HepG2 (cell line): ENCODE measurements at regions not wholly inside any gene's neighbourhood (a gene's known extent, or its start where the extent isn't known, plus 50 kb on each side); places are given as distances from the start of the nearest gene placed in this dataset.
A peak's percentile ranks its signal among the peaks of the same experiment; 100 is the strongest.

ENCODE experiments used
- ATAC-seq: fragments of 200-7000 bp; cut with Tn5 transposase; 3 replicates; pipeline ENCODE4 v1.9.1; 2020; ENCODE audit warnings: mild to moderate bottlenecking, moderate library complexity
- BruUV-seq: library from RNA; stranded (reverse); fragments of 400-500 nt; replicated peaks from 2 replicates; lab custom pipeline; 2021; lab: Mats Ljungman, UMichigan
- CTCF ChIA-PET: fragments of 300-600 bp; formaldehyde crosslinking; extraction: SDS; loops from one replicate; lab custom pipeline; 2021; ENCODE audit warnings: low total read pairs, inconsistent platforms, low intra/inter-chr PET ratio; lab: Yijun Ruan, JAX
- POLR2A ChIA-PET: fragments of 350-600 bp; sonication (Branson Sonifier 250); formaldehyde crosslinking; loops from one replicate; lab custom pipeline; 2020; ENCODE audit warnings: antibody characterized with exemption, inconsistent platforms; lab: Yijun Ruan, JAX
- DNase-seq: peaks from one replicate; pipeline ENCODE4 v3.0.0-alpha.2; 2015; ENCODE audit warnings: low spot score
- FAIRE-seq: peaks from 3 replicates; lab custom pipeline; 2011; peaks lifted over from hg19 to GRCh38; lab: Jason Lieb, UNC
- H2AFZ ChIP-seq: one replicate; pipeline ENCODE4 v1.6.1; 2011; ENCODE audit warnings: low read length, inconsistent platforms
- H3K27ac ChIP-seq: fragments of 300-600 bp; 3 replicates; pipeline ENCODE4 v1.8.0; 2011; ENCODE audit warnings: mixed run types, mild to moderate bottlenecking, mixed read lengths, low read length, inconsistent platforms; ENCODE audit not compliant: insufficient read depth; ENCODE audit errors: extremely low read length
- H3K27me3 ChIP-seq, 2 experiments: fragments of 200-600 bp in 1 of 2; 2 replicates in 1 of 2; 3 replicates in 1 of 2; pipeline versions ENCODE4 v1.6.0 to v1.8.0; 2011; ENCODE audit warnings: low read length in 2 of 2, mild to moderate bottlenecking in 2 of 2, moderate library complexity in 2 of 2, inconsistent platforms in 1 of 2; ENCODE audit not compliant: insufficient read depth in 2 of 2, control insufficient read depth in 1 of 2
- H3K36me3 ChIP-seq, 2 experiments: fragments of 200-600 bp in 1 of 2; replicated peaks in 1 of 2; 2 replicates in 1 of 2; 3 replicates in 1 of 2; pipeline versions ENCODE4 v1.5.1 to v1.8.0; 2011; ENCODE audit warnings: low read length in 2 of 2, inconsistent platforms in 1 of 2; ENCODE audit not compliant: insufficient read depth in 2 of 2, control insufficient read depth in 1 of 2
- H3K4me1 ChIP-seq: 2 replicates; pipeline ENCODE4 v1.5.1; 2012; ENCODE audit warnings: low read length, inconsistent platforms; ENCODE audit not compliant: insufficient read depth
- H3K4me2 ChIP-seq: 2 replicates; pipeline ENCODE4 v1.6.0; 2011; ENCODE audit warnings: low read depth, low read length, inconsistent platforms
- H3K4me3 ChIP-seq, 3 experiments: fragments of 200-600 bp in 1 of 3; sonication (generic), shearing (Covaris generic) in 1 of 3; replicated peaks in 1 of 3; 2 replicates each; pipeline ENCODE4 v1.5.1; 2011 to 2016; ENCODE audit warnings: low read length in 3 of 3, inconsistent platforms in 2 of 3, low read depth in 2 of 3, mild to moderate bottlenecking in 2 of 3, control low read depth in 1 of 3, mixed read lengths in 1 of 3; ENCODE audit not compliant: insufficient read depth in 1 of 3
- H3K79me2 ChIP-seq: one replicate; pipeline ENCODE4 v1.6.1; 2011; ENCODE audit warnings: low read length, inconsistent platforms; ENCODE audit not compliant: insufficient read depth
- H3K9ac ChIP-seq: 2 replicates; pipeline ENCODE4 v1.6.0; 2011; ENCODE audit warnings: mild to moderate bottlenecking, low read depth, low read length, inconsistent platforms; ENCODE audit not compliant: insufficient read depth
- H3K9me3 ChIP-seq: 2 replicates; pipeline ENCODE4 v1.5.1; 2012; ENCODE audit warnings: mild to moderate bottlenecking, low read length
- H4K20me1 ChIP-seq: 2 replicates; pipeline ENCODE4 v1.6.0; 2011; ENCODE audit warnings: inconsistent platforms, mild to moderate bottlenecking, low read length, moderate library complexity; ENCODE audit not compliant: insufficient read depth
- CBX5 ChIP-seq: sonication (generic); formaldehyde crosslinking; IDR thresholded peaks from 2 replicates; pipeline ENCODE4 v1.4.0; 2020; ENCODE audit warnings: missing genetic modification reagents, borderline replicate concordance
- CEBPB ChIP-seq: IDR thresholded peaks from 2 replicates; pipeline ENCODE4 v1.6.1; 2011; ENCODE audit warnings: low read depth, low read length, improper control_type of control experiment, borderline replicate concordance
- FOXC1 ChIP-seq: sonication (generic); formaldehyde crosslinking; IDR thresholded peaks from 2 replicates; pipeline ENCODE4 v1.8.0; 2022; ENCODE audit warnings: mild to moderate bottlenecking, missing genetic modification reagents, borderline replicate concordance
- ISL2 ChIP-seq: sonication (generic); formaldehyde crosslinking; IDR thresholded peaks from 2 replicates; pipeline ENCODE4 v1.5.0; 2020; ENCODE audit warnings: missing genetic modification reagents
- KLF6 ChIP-seq: IDR thresholded peaks from 2 replicates; pipeline ENCODE4 v1.8.0; 2016; ENCODE audit warnings: missing biosample characterization, missing genetic modification reagents
- NFE2L1 ChIP-seq: sonication (generic); formaldehyde crosslinking; IDR thresholded peaks from 2 replicates; pipeline ENCODE4 v1.4.0; 2020; ENCODE audit warnings: missing genetic modification reagents, mild to moderate bottlenecking, borderline replicate concordance
- PCBP1 ChIP-seq: fragments of 200-400 bp; formaldehyde crosslinking; IDR thresholded peaks from 2 replicates; pipeline ENCODE4 v1.6.1; 2017; ENCODE audit warnings: mild to moderate bottlenecking, low read depth, low read length, borderline replicate concordance
- ZMYM3 ChIP-seq: sonication (generic); formaldehyde crosslinking; IDR thresholded peaks from 2 replicates; pipeline ENCODE4 v1.5.1; 2020; ENCODE audit warnings: mild to moderate bottlenecking, missing genetic modification reagents
- ZNF33A ChIP-seq: sonication (generic); formaldehyde crosslinking; IDR thresholded peaks from 2 replicates; pipeline ENCODE4 v1.5.1; 2020; ENCODE audit warnings: missing genetic modification reagents, mild to moderate bottlenecking, moderate library complexity, borderline replicate concordance
- WGBS: methylation state at CpG from one replicate; pipeline ENCODE4 v1.1.6; 2017; ENCODE audit warnings: low lambda C conversion rate; 5-methylcytosine and 5-hydroxymethylcytosine counted together
- in situ Hi-C: cut with HindIII; loops from 2 replicates; pipeline ENCODE4 v1.10.0; 2017; ENCODE audit warnings: low pct_unique_long_range_greater_than_20kb; ENCODE audit not compliant: extremely low pct_ligation_motif_present
- intact Hi-C: fragments of 100-400 bp; cut with micrococcal nuclease; formaldehyde crosslinking; loops from one replicate; pipeline ENCODE4 v1.10.0; 2022; ENCODE audit not compliant: unreplicated experiment
- TF ChIP-seq, protein P1 (sequence below): sonication (generic); formaldehyde crosslinking; IDR thresholded peaks from 2 replicates; pipeline ENCODE4 v1.4.0; 2020; ENCODE audit warnings: missing genetic modification reagents
- TF ChIP-seq, protein P2 (sequence below): sonication (generic); formaldehyde crosslinking; IDR thresholded peaks from 2 replicates; pipeline ENCODE4 v1.5.1; 2020; ENCODE audit warnings: missing genetic modification reagents, mild to moderate bottlenecking, borderline replicate concordance
- TF ChIP-seq, protein P3 (sequence below): sonication (generic); formaldehyde crosslinking; IDR thresholded peaks from 2 replicates; pipeline ENCODE4 v1.5.1; 2020; ENCODE audit warnings: mild to moderate bottlenecking, missing genetic modification reagents, moderate library complexity
- TF ChIP-seq, protein P4 (sequence below): sonication (generic); formaldehyde crosslinking; IDR thresholded peaks from 2 replicates; pipeline ENCODE4 v1.4.0; 2020; ENCODE audit warnings: mild to moderate bottlenecking, low read depth, missing genetic modification reagents

DNA sequence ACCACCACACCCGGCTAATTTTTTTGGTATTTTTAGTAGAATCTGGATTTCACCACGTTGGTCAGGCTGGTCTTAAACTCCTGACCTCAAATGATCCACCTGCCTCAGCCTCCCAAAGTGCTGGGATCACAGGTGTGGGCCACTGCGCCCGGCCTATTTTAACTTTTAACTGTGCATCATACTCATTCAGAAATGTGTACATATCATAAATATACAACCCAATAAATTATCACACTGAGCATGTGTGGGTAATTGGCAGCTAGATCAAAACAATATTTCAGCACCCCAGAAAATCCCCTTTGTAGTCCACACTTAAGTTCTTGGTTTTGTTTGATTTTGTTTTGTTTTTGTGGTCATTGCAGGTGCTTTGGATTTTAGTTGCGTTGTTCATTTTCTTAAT, 228.9 kb upstream of the ZNF217 start (continued):
- no peak for TF ChIP-seq KLF6 (CRISPR knock-in tag)

DNA sequence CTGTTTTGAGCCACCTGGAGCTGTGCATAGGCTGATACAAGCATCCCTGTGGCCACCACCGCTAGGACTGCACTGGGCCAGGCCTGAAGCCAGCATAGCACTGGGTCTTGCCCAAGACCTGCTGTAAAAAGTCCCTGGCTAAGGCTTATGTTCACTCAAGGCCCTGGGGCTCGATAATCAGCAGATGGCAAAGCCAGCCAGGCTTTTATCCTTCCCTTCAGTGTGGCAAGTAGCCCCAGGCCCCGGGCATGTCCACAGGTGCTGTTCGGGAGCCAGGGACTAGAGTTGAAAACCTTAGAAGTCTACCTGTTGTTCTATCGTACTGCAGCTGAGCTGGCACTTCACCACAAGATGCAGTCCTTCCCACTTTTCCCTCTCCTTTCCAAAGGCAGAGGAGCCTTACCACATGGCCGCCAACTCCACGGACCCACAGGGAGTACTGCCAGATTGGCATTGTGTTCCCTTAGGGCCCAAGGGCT, 226.4 kb upstream of the ZNF217 start:
- DNase-seq (no peak), FAIRE-seq (no peak), ATAC-seq (peak; percentile 83)
- H3K4me3 ChIP-seq, result no peak overlapping the region
- in situ Hi-C loops (no loop called here), intact Hi-C loops (no loop called here)
- H3K4me1 ChIP-seq, result peaks cover 15% of the 10 kb centered on the region
- CTCF ChIA-PET, result no interaction called here
- no peak overlapping the region for H2AFZ ChIP-seq
- POLR2A ChIA-PET, result no interaction called here
- H3K9ac ChIP-seq, result no peak overlapping the region
- no peak overlapping the region for H3K27ac ChIP-seq
- no peaks in the 10 kb centered on the region for H3K36me3 ChIP-seq
- no peaks in the 10 kb centered on the region for H4K20me1 ChIP-seq
- H3K4me2 ChIP-seq, result no peak overlapping the region
- H3K79me2 ChIP-seq, result no peaks in the 10 kb centered on the region
- no peaks in the 10 kb centered on the region for H3K27me3 ChIP-seq
- WGBS, result 83% methylated on average over 7 of the region's 7 CpGs
- no peaks in the 10 kb centered on the region for H3K9me3 ChIP-seq
- BruUV-seq, result no TSS peak
- no peak for TF ChIP-seq FOXC1
- TF ChIP-seq ZNF33A (CRISPR knock-in tag), result no peak
- TF ChIP-seq ZMYM3, result no peak
- TF ChIP-seq PCBP1, result no peak
- TF ChIP-seq, protein P1, sequence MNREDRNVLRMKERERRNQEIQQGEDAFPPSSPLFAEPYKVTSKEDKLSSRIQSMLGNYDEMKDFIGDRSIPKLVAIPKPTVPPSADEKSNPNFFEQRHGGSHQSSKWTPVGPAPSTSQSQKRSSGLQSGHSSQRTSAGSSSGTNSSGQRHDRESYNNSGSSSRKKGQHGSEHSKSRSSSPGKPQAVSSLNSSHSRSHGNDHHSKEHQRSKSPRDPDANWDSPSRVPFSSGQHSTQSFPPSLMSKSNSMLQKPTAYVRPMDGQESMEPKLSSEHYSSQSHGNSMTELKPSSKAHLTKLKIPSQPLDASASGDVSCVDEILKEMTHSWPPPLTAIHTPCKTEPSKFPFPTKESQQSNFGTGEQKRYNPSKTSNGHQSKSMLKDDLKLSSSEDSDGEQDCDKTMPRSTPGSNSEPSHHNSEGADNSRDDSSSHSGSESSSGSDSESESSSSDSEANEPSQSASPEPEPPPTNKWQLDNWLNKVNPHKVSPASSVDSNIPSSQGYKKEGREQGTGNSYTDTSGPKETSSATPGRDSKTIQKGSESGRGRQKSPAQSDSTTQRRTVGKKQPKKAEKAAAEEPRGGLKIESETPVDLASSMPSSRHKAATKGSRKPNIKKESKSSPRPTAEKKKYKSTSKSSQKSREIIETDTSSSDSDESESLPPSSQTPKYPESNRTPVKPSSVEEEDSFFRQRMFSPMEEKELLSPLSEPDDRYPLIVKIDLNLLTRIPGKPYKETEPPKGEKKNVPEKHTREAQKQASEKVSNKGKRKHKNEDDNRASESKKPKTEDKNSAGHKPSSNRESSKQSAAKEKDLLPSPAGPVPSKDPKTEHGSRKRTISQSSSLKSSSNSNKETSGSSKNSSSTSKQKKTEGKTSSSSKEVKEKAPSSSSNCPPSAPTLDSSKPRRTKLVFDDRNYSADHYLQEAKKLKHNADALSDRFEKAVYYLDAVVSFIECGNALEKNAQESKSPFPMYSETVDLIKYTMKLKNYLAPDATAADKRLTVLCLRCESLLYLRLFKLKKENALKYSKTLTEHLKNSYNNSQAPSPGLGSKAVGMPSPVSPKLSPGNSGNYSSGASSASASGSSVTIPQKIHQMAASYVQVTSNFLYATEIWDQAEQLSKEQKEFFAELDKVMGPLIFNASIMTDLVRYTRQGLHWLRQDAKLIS (CRISPR knock-in tag), result no peak
- TF ChIP-seq, protein P2, sequence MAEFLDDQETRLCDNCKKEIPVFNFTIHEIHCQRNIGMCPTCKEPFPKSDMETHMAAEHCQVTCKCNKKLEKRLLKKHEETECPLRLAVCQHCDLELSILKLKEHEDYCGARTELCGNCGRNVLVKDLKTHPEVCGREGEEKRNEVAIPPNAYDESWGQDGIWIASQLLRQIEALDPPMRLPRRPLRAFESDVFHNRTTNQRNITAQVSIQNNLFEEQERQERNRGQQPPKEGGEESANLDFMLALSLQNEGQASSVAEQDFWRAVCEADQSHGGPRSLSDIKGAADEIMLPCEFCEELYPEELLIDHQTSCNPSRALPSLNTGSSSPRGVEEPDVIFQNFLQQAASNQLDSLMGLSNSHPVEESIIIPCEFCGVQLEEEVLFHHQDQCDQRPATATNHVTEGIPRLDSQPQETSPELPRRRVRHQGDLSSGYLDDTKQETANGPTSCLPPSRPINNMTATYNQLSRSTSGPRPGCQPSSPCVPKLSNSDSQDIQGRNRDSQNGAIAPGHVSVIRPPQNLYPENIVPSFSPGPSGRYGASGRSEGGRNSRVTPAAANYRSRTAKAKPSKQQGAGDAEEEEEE (CRISPR knock-in tag), result no peak
- TF ChIP-seq ISL2 (CRISPR knock-in tag), result no peak
- TF ChIP-seq, protein P3, sequence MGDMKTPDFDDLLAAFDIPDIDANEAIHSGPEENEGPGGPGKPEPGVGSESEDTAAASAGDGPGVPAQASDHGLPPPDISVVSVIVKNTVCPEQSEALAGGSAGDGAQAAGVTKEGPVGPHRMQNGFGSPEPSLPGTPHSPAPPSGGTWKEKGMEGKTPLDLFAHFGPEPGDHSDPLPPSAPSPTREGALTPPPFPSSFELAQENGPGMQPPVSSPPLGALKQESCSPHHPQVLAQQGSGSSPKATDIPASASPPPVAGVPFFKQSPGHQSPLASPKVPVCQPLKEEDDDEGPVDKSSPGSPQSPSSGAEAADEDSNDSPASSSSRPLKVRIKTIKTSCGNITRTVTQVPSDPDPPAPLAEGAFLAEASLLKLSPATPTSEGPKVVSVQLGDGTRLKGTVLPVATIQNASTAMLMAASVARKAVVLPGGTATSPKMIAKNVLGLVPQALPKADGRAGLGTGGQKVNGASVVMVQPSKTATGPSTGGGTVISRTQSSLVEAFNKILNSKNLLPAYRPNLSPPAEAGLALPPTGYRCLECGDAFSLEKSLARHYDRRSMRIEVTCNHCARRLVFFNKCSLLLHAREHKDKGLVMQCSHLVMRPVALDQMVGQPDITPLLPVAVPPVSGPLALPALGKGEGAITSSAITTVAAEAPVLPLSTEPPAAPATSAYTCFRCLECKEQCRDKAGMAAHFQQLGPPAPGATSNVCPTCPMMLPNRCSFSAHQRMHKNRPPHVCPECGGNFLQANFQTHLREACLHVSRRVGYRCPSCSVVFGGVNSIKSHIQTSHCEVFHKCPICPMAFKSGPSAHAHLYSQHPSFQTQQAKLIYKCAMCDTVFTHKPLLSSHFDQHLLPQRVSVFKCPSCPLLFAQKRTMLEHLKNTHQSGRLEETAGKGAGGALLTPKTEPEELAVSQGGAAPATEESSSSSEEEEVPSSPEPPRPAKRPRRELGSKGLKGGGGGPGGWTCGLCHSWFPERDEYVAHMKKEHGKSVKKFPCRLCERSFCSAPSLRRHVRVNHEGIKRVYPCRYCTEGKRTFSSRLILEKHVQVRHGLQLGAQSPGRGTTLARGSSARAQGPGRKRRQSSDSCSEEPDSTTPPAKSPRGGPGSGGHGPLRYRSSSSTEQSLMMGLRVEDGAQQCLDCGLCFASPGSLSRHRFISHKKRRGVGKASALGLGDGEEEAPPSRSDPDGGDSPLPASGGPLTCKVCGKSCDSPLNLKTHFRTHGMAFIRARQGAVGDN (CRISPR knock-in tag), result peak; percentile 20; the same call in 1 of the 2 replicates
- TF ChIP-seq CBX5, result no peak
- no peak for TF ChIP-seq NFE2L1 (CRISPR knock-in tag)
- TF ChIP-seq CEBPB, result peak; percentile 20; the same call in 1 of the 2 replicates
- TF ChIP-seq, protein P4, sequence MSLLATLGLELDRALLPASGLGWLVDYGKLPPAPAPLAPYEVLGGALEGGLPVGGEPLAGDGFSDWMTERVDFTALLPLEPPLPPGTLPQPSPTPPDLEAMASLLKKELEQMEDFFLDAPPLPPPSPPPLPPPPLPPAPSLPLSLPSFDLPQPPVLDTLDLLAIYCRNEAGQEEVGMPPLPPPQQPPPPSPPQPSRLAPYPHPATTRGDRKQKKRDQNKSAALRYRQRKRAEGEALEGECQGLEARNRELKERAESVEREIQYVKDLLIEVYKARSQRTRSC, result no peak
